Neural cell (in vitro differentiated cells): ENCODE measurements at regions not wholly inside any gene's neighbourhood (a gene's known extent, or its start where the extent isn't known, plus 50 kb on each side); places are given as distances from the start of the nearest gene placed in this dataset.

ENCODE experiments used
- H2AFZ ChIP-seq: fragments of 200-600, 300-800 bp; sonication (generic), shearing (Covaris generic); 2 replicates; pipeline ENCODE4 v1.6.0; 2014; ENCODE audit warnings: low read depth, mild to moderate bottlenecking, antibody characterized with exemption, low read length, moderate library complexity
- H3F3A ChIP-seq: fragments of 200-600 bp; shearing (Covaris generic); 2 replicates; pipeline ENCODE4 v1.6.1; 2016; ENCODE audit warnings: mild to moderate bottlenecking, moderate library complexity, mixed read lengths, antibody characterized with exemption, low read length; ENCODE audit not compliant: insufficient read depth, poor library complexity, severe bottlenecking
- H3K27ac ChIP-seq: fragments of 200-600, 300-800 bp; sonication (generic), shearing (Covaris generic); 2 replicates; pipeline ENCODE4 v1.5.1; 2014; ENCODE audit warnings: mild to moderate bottlenecking, low read length, moderate library complexity
- H3K27me3 ChIP-seq: fragments of 300-800, 200-600 bp; sonication (generic), shearing (Covaris generic); 2 replicates; pipeline ENCODE4 v1.6.0; 2014; ENCODE audit warnings: mild to moderate bottlenecking, low read depth, low read length, moderate library complexity; ENCODE audit not compliant: insufficient read depth
- H3K36me3 ChIP-seq: fragments of 300-800, 200-600 bp; sonication (generic), shearing (Covaris generic); 2 replicates; pipeline ENCODE4 v1.5.1; 2014; ENCODE audit warnings: mild to moderate bottlenecking, antibody characterized with exemption, low read length, moderate library complexity; ENCODE audit not compliant: insufficient read depth
- H3K4me2 ChIP-seq: fragments of 300-800, 200-600 bp; sonication (generic), shearing (Covaris generic); 2 replicates; pipeline ENCODE4 v1.6.0; 2014; ENCODE audit warnings: mild to moderate bottlenecking, low read length
- H3K4me3 ChIP-seq: fragments of 300-800, 200-600 bp; sonication (generic), shearing (Covaris generic); 2 replicates; pipeline ENCODE4 v1.5.1; 2014; ENCODE audit warnings: mild to moderate bottlenecking, low read length, moderate library complexity
- H3K79me2 ChIP-seq: fragments of 200-600 bp; shearing (Covaris generic); replicated peaks from 2 replicates; pipeline ENCODE4 v1.6.0; 2014; ENCODE audit warnings: mild to moderate bottlenecking, low read length, moderate library complexity; ENCODE audit not compliant: insufficient read depth
- H3K9ac ChIP-seq: fragments of 300-800, 200-600 bp; sonication (generic), shearing (Covaris generic); 2 replicates; pipeline ENCODE4 v1.6.1; 2016; ENCODE audit warnings: mild to moderate bottlenecking, low read length, mixed read lengths
- H3K9me2 ChIP-seq: fragments of 200-600 bp; shearing (Covaris generic); 2 replicates; pipeline ENCODE4 v1.6.1; 2016; ENCODE audit warnings: mild to moderate bottlenecking, low read length, mixed read lengths; ENCODE audit not compliant: insufficient read depth
- H3K9me3 ChIP-seq: fragments of 200-600, 300-800 bp; sonication (generic), shearing (Covaris generic); 2 replicates; pipeline ENCODE4 v1.6.1; 2016; ENCODE audit warnings: mild to moderate bottlenecking, mixed run types, low read length, moderate library complexity, mixed read lengths
- H4K20me1 ChIP-seq: fragments of 200-600 bp; shearing (Covaris generic); 2 replicates; pipeline ENCODE4 v1.6.1; 2016; ENCODE audit warnings: mild to moderate bottlenecking, mixed run types; ENCODE audit not compliant: insufficient read depth
- EP300 ChIP-seq: fragments of 450-650 bp; conservative IDR thresholded peaks from 2 replicates; pipeline ENCODE4 v1.6.1; 2014; ENCODE audit warnings: antibody characterized with exemption, mild to moderate bottlenecking, moderate library complexity; ENCODE audit not compliant: poor library complexity, severe bottlenecking
- EZH2 ChIP-seq: fragments of 200-600, 300-800 bp; shearing (Covaris generic), sonication (generic); IDR thresholded peaks from 2 replicates; pipeline ENCODE4 v1.6.1; 2014; ENCODE audit warnings: antibody characterized with exemption, low read length, borderline replicate concordance, mild to moderate bottlenecking; ENCODE audit not compliant: insufficient read depth, poor library complexity, severe bottlenecking
- MXI1 ChIP-seq: fragments of 450-650 bp; conservative IDR thresholded peaks from 2 replicates; pipeline ENCODE4 v1.6.1; 2014; ENCODE audit warnings: antibody characterized with exemption, mild to moderate bottlenecking; ENCODE audit not compliant: poor library complexity, severe bottlenecking
- POLR2AphosphoS5 ChIP-seq: IDR thresholded peaks from 2 replicates; pipeline ENCODE4 v1.6.1; 2012
- RAD21 ChIP-seq: fragments of 450-650 bp; conservative IDR thresholded peaks from 2 replicates; pipeline ENCODE4 v1.6.1; 2014; ENCODE audit warnings: antibody characterized with exemption, mild to moderate bottlenecking, moderate library complexity
- SMC3 ChIP-seq: fragments of 450-650 bp; conservative IDR thresholded peaks from 2 replicates; pipeline ENCODE4 v1.6.1; 2014; ENCODE audit warnings: antibody characterized with exemption, mild to moderate bottlenecking, moderate library complexity; ENCODE audit not compliant: poor library complexity
- TAF1 ChIP-seq: IDR thresholded peaks from 2 replicates; pipeline ENCODE4 v1.6.1; 2012; ENCODE audit warnings: low read depth
- TF ChIP-seq, protein P1 (sequence below): fragments of 450-650 bp; IDR thresholded peaks from 2 replicates; pipeline ENCODE4 v1.5.1; 2014; ENCODE audit warnings: antibody characterized with exemption, mild to moderate bottlenecking, moderate library complexity; ENCODE audit not compliant: poor library complexity, severe bottlenecking
- TF ChIP-seq, protein P2 (sequence below): IDR thresholded peaks from 2 replicates; pipeline ENCODE4 v1.6.1; 2012; ENCODE audit warnings: borderline replicate concordance

DNA sequence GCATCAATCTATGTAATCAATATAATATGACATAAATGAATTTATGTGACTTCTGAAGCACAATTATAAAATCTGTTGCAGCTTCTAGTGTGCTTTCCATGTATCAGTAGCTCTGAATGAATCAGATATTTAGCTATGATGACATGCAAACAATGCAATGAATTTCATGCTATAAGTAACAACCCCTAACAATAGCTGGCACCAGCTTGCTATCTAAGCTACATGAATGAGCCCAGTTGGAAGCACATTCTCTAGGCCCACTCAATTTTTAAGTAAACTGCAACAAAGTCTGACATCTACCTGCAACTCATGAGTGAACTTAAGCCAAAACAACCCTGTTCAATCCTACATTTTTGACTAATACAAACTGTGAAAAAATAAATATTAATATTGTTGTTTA is 507.3 kb upstream of the ROBO1 start:
- no peak overlapping the region for H3K9ac ChIP-seq

DNA sequence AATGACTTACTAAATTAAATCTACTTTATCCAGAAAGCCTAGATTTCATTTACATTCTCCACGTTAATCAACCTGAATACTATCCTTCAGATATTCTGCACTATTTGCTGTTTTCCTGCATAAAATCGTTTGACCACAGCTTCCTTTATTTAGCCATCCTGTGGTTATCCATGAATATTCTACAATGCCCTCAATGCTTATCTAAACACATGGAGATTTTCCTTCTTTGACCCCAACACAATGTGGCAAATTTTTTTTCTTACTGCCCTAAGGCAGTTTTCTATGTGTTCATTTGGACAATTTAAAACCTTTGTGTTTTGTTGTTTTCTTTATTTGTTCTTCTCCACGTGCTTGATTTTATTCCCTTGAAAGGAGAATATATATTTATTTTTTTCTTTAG is 495.5 kb upstream of the ROBO1 start:
- no peak overlapping the region for H3K27ac ChIP-seq
- H3K27me3 ChIP-seq, result no peaks in the 10 kb centered on the region
- no peaks in the 10 kb centered on the region for H3K9me3 ChIP-seq
- TF ChIP-seq, protein P1, sequence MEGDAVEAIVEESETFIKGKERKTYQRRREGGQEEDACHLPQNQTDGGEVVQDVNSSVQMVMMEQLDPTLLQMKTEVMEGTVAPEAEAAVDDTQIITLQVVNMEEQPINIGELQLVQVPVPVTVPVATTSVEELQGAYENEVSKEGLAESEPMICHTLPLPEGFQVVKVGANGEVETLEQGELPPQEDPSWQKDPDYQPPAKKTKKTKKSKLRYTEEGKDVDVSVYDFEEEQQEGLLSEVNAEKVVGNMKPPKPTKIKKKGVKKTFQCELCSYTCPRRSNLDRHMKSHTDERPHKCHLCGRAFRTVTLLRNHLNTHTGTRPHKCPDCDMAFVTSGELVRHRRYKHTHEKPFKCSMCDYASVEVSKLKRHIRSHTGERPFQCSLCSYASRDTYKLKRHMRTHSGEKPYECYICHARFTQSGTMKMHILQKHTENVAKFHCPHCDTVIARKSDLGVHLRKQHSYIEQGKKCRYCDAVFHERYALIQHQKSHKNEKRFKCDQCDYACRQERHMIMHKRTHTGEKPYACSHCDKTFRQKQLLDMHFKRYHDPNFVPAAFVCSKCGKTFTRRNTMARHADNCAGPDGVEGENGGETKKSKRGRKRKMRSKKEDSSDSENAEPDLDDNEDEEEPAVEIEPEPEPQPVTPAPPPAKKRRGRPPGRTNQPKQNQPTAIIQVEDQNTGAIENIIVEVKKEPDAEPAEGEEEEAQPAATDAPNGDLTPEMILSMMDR, result no peak
- no peak for TF ChIP-seq RAD21
- TF ChIP-seq SMC3, result no peak
- TF ChIP-seq EZH2, result no peak
- no peak for TF ChIP-seq MXI1
- TF ChIP-seq TAF1, result no peak
- no peak for TF ChIP-seq POLR2AphosphoS5
- no peaks in the 10 kb centered on the region for H3K79me2 ChIP-seq
- H3K4me2 ChIP-seq, result no peak overlapping the region
- no peaks in the 10 kb centered on the region for H3F3A ChIP-seq
- H3K4me3 ChIP-seq, result no peak overlapping the region
- H3K9me2 ChIP-seq, result no peaks in the 10 kb centered on the region
- no peaks in the 10 kb centered on the region for H3K36me3 ChIP-seq
- no peak overlapping the region for H3K9ac ChIP-seq
- no peak overlapping the region for H2AFZ ChIP-seq
- H4K20me1 ChIP-seq, result no peaks in the 10 kb centered on the region

More for the DNA sequence above, 507.3 kb upstream of the ROBO1 start:
- Histone ChIP-seq H3K36me3 (no peaks in the 10 kb centered on the region), H3K27ac (no peak overlapping the region), H3K4me2 (no peak overlapping the region), H3K9me2 (no peaks in the 10 kb centered on the region), H3K79me2 (no peaks in the 10 kb centered on the region), H3K27me3 (no peaks in the 10 kb centered on the region), H3K4me3 (no peak overlapping the region), H4K20me1 (no peaks in the 10 kb centered on the region), H2AFZ (no peak overlapping the region), H3F3A (no peaks in the 10 kb centered on the region), H3K9me3 (no peaks in the 10 kb centered on the region)
- no peak for TF ChIP-seq RAD21
- TF ChIP-seq POLR2AphosphoS5, result no peak
- TF ChIP-seq EP300, result no peak
- TF ChIP-seq SMC3, result no peak
- TF ChIP-seq MXI1, result no peak
- TF ChIP-seq, protein P1, result no peak
- TF ChIP-seq, protein P2, sequence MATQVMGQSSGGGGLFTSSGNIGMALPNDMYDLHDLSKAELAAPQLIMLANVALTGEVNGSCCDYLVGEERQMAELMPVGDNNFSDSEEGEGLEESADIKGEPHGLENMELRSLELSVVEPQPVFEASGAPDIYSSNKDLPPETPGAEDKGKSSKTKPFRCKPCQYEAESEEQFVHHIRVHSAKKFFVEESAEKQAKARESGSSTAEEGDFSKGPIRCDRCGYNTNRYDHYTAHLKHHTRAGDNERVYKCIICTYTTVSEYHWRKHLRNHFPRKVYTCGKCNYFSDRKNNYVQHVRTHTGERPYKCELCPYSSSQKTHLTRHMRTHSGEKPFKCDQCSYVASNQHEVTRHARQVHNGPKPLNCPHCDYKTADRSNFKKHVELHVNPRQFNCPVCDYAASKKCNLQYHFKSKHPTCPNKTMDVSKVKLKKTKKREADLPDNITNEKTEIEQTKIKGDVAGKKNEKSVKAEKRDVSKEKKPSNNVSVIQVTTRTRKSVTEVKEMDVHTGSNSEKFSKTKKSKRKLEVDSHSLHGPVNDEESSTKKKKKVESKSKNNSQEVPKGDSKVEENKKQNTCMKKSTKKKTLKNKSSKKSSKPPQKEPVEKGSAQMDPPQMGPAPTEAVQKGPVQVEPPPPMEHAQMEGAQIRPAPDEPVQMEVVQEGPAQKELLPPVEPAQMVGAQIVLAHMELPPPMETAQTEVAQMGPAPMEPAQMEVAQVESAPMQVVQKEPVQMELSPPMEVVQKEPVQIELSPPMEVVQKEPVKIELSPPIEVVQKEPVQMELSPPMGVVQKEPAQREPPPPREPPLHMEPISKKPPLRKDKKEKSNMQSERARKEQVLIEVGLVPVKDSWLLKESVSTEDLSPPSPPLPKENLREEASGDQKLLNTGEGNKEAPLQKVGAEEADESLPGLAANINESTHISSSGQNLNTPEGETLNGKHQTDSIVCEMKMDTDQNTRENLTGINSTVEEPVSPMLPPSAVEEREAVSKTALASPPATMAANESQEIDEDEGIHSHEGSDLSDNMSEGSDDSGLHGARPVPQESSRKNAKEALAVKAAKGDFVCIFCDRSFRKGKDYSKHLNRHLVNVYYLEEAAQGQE, result no peak
- no peak for TF ChIP-seq EZH2
- TF ChIP-seq TAF1, result no peak
